ENCODE measurements at regions not wholly inside any gene's neighbourhood (a gene's known extent, or its start where the extent isn't known, plus 50 kb on each side); places are given as distances from the start of the nearest gene placed in this dataset.

DNA sequence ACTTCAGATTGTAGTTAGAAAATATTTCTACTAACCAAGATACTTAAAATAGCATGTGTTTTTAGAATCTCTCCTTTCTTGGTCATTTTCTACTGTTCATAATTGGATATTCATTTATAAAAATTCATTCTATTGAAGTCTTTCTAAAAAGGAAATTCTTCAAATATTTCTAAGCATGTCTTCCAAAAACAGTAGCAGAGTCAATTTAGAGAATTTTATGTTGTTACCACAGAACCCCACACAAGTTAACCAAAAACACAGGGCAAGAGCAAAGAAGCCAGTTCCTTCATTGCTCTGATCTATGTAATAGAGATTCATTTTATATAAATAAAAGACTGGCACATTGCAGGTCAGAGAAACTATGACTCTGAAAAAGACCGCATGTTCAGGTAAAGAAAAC is 345.1 kb upstream of the PITX2 start:
- TF ChIP-seq, protein P1, sequence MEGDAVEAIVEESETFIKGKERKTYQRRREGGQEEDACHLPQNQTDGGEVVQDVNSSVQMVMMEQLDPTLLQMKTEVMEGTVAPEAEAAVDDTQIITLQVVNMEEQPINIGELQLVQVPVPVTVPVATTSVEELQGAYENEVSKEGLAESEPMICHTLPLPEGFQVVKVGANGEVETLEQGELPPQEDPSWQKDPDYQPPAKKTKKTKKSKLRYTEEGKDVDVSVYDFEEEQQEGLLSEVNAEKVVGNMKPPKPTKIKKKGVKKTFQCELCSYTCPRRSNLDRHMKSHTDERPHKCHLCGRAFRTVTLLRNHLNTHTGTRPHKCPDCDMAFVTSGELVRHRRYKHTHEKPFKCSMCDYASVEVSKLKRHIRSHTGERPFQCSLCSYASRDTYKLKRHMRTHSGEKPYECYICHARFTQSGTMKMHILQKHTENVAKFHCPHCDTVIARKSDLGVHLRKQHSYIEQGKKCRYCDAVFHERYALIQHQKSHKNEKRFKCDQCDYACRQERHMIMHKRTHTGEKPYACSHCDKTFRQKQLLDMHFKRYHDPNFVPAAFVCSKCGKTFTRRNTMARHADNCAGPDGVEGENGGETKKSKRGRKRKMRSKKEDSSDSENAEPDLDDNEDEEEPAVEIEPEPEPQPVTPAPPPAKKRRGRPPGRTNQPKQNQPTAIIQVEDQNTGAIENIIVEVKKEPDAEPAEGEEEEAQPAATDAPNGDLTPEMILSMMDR (conservative IDR thresholded peaks at IDR 0.05; ENCODE audit: low read depth, low read length) = no peak
- no peak for TF ChIP-seq POLR2A (IDR thresholded peaks at IDR 0.05; ENCODE audit: low read depth, low read length)
- no peak for TF ChIP-seq BHLHE40 (IDR thresholded peaks at IDR 0.05; ENCODE audit: low read depth, low read length)

All from IMR-90 (cell line).